IMR-90 (cell line): ENCODE measurements at regions not wholly inside any gene's neighbourhood (a gene's known extent, or its start where the extent isn't known, plus 50 kb on each side); places are given as distances from the start of the nearest gene placed in this dataset.

Experiments
- CHD1 ChIP-seq: IDR thresholded peaks from 2 replicates; pipeline ENCODE4 v1.6.1; 2012; ENCODE audit warnings: low read depth, low read length, improper control_type of control experiment
- CTCF ChIP-seq: conservative IDR thresholded peaks from 2 replicates; pipeline ENCODE4 v1.5.1; 2012; ENCODE audit warnings: mild to moderate bottlenecking, low read depth, low read length, improper control_type of control experiment

GRCh38 chr4:60078984-60079383 lies 1121.1 kb upstream of the ADGRL3 start:
- TF ChIP-seq CHD1 (no peak), CTCF (no peak)
